GM21786 (cell line): ENCODE measurements at regions not wholly inside any gene's neighbourhood (a gene's known extent, or its start where the extent isn't known, plus 50 kb on each side); places are given as distances from the start of the nearest gene placed in this dataset.

ENCODE experiments used
- ATAC-seq: cut with Tn5 transposase; IDR thresholded peaks from one replicate; pipeline ENCODE4 v1.9.1; 2021; ENCODE audit not compliant: unreplicated experiment

DNA sequence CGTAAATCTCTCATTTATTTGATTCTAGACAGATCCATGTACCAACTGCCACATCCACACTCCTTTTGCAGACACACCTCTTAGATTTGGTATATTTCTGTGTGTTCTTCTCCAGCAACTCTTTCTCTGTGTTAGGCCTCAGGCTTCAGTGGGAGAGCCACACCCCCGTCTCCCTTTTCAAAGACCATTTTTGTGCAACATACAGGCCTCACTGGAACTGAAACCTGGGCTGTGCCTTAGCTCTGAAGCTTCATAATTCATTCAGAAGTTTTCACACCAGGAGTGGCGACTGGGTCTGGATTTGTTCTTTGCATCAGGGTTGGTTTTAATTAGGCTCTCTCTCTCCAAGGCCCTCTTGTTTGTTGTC is 170.2 kb downstream of the THBS2 start:
- no peak for ATAC-seq

DNA sequence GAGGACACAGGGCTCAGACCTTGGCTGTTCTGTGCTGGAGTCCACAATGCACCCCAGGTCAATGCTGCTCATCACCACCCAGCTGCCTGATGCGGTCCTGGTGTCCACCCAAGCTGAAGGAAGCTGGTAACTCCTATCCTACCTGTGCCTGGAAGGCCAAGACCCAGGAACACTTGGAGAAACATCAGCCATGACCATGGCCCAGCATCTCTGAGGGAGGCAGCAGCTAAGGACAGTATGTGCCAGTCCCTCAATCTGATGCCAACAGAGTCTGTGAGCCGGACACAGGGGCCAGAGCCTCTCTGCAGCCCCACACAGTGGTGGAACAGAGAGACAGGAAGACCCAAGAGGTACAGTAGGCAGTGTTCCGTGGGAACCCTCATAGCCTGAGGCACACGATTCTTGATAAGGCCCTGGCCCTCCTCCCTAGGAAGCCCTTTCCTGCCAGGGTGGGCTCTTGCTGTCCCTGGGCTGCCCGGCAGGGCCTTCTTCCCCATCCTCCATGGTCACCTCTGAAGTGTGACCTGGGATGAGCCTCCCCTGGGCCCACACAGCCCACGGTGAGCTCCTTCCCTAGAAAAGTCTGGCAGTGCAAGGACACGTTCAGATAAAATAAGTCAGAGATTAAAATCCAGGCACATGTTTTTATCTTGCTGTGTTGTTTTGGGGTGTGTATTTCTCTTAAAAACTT is 170.7 kb downstream of the THBS2 start:
- ATAC-seq, result no peak

DNA sequence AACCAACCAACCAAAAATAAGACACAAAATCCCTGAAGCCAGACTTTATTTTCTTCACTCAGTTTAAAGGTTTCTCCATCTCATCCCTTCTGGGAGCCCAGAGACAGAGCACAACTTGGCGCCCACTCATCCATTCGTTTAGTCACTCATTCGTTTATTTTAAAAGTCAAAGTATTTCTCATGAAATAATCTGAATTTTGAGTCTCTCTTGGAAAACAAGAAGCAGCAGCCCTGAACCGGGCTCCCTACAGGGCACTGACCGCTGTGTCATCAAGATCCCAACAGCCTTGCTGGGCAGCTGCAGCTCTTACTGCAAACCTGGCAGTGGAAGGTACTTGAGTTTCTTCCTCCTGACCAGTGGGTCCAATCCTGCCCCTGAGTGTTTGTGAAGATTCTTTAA is 171.6 kb downstream of the THBS2 start:
- ATAC-seq, result no peak

DNA sequence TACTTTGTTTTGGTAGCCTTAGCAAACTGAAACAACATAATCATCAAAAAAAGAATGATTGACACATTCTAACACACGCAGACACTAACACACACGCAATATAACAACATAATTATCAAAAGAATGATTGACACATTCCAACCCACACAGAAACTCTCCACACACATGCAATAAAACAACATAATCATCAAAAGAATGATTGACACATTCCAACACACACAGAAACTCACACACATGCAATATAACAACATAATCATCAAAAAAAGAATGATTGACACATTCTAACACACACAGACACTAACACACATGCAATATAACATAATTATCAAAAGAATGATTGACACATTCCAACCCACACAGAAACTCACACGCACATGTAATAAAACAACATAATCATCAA is 172.4 kb downstream of the THBS2 start:
- no peak for ATAC-seq

DNA sequence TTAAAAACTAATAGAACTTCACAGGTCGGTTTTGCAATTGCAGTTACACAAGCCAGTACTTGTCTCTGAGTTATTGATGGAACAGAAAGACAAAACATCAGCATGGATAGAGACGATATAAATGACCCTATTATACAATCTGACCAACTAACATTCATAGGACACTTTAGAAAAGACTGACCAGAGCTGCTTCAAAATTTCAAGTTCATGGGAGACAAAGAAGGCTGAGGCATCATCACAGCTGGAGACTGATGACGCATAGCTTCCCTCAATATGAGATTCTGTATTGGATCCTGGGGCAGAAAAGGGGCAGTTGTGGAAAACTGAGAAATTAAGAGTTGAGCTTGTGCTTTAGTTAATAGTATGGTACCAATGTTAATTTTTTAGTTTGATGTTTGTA is 174.0 kb downstream of the THBS2 start:
- ATAC-seq, result no peak

DNA sequence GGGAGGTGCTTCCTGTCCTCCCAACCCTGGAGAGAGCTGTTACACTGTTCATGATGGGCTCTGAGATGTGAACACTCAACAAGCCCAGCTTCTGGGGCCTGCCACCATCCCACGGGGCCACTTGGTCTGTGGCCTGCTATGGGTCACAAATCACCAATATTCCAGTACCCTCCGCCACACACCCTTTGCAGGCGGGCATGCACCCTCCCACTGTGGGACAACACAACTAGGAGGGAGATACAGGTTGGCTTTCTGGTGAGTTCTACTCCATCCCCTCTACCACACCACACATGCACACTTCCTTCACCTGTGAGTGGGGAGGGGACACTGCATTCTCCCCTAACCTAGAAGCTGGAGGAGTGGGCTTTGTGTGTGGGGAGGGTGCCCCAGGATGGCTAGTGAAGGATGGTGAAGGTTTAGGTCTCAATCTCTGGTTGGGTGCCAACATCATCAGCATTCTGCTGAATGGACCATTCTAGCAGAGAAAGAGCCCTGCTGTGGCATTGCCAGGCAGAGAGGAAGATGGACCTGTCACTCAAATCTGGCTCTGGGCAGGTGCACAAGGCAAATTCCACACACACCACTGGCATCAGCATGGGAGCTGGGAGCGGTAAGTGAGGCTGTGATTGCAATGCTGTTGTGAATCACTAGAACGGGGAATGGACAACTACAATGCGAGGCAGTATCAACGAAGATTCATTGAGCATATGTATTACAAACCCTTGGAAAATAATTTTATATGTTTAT is 175.1 kb downstream of the THBS2 start:
- no peak for ATAC-seq

DNA sequence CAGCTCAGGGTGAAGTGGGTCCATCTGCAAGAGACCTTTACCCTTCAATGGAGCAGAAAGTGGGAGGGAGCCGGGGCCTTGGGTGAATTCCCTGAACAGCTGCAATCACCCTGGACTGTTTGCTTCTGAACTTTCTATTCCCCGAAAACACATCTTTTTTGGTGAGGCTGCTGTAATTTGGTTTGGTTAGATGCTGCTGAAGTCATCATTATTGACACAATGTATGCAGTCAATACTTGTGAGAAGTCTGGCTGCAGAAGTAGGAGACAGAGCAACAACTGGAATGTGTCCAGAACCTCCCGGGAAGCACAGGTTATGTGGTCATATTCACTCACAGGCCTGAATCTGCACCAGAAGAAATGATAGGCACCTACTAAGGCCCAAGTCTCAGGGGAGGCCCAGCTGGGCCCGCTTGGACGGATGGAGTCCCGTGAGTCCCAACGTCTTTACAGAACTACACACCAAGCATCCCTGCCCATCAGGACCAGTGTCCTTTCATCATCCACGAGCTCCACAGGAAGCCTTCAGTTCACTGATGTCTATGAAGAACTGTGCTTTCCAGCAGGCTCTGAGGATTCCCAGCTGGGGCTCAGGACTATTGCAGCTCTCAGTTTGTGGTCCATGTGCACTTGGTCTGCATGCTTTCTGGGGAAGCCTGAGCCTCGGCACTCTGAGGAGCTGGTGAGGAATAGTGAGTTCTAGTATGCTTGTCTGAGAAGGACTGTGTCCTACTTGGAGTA is 177.6 kb downstream of the THBS2 start:
- no peak for ATAC-seq

DNA sequence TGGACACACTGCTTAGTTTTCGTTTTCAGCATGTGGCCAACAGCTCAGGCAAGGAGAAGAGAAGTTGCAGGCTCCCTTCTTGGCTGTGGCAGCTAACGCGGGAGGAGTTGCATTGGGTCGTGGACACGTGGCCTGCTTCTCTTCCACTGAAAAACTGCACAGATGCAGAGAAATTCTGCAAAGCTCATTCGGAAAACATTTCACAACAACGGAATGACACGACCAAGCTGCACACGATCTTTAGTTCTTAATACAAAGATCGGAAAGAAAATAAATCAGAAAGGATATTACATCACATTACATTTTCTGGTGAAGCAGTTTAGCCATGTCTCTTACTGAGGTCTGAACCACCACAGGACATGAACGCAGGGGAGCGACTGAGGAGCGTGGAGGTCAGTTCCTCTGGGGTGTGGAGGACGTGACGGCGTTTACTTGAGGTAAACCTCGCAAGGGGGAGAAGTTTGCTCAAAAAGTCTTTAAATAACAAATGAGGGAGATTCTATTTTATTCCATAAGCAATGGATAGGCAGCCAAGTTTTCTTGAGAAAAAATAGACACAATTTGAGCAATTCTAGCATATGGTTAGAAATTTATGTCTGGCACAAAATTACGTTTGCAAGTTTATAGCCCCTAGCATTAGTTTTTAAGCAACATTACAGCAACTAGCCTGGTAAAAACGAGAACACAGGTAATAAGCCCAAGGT is 178.3 kb downstream of the THBS2 start:
- no peak for ATAC-seq

DNA sequence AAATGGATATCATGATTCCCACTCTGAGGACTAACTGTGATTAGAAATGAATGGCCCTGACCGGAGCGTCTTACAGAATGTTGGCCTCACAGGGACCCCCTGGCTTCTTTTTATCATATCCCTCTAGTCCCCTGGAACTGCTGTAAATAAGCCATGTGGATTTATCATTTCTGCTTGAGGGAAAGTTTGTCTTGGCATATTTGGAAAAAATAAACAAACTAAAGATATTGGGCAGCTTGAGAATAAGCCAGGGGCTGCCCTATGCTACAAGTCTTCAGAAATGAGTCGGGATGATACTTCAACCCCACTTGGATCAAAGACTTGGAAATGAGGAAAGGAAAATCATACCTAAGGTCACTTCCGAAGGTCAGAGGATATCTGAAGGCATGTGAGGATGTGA is 179.1 kb downstream of the THBS2 start:
- ATAC-seq, result no peak

DNA sequence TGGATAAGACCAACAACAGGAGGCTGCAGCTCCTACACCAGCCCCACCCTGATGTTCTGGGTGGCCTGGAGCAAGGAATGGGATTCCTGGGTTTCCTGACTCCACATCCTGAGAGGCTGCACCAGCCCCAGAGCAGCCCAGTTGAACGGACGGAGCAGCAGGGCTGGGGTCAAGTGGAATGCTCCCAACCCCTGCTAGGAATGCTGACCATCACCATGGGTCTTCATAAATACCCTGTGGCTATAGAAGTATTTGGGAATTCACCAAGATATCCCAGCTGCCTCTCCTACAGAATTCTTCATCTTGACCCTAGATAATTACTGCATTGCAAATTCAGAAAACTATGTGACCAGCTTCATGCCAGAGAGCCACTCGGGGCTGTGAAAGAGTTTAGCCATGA is 180.3 kb downstream of the THBS2 start:
- ATAC-seq, result no peak

DNA sequence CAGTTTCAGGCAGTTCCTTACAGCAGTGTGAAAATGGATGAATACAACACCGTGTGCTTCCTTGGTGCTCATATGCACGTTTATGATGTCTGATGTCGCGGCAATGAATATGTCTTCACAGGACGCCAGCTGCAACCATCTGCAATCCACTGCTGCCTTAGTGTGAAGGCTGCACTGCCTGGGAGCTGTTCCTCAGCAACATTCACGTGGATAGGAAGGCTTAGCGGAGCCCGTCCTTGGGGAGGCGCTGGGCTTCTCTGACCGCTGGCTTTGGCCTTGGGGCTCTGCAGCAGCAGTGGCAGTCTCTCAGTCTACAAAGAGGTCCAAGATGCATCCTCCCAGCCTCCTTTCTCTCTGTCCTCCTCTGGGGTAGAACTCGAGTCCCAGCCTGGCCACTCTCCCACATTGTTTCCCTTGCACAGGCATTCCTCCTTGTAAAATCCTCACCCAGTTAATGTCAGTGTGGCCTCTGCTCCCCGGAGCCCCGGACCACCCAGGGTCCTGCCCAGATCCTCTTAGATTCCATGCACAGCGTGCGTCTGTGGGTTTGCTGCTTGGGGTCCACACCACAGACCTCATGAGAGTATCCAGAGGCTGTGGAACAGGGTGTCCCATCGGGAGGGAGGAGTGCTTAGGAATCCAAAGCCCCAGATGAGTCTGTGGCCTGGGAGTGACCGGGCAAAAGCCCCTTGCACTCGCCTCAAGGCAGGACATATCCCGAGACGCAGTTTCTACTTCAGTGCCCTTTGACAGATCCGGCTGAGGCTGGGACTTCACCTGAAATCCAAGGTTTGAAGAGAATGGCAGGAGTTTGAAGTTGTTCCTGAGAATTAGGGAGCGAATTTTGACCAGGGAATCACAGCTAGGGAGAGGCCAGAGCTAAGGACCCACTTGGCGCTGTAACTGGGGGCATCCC is 181.3 kb downstream of the THBS2 start:
- no peak for ATAC-seq

DNA sequence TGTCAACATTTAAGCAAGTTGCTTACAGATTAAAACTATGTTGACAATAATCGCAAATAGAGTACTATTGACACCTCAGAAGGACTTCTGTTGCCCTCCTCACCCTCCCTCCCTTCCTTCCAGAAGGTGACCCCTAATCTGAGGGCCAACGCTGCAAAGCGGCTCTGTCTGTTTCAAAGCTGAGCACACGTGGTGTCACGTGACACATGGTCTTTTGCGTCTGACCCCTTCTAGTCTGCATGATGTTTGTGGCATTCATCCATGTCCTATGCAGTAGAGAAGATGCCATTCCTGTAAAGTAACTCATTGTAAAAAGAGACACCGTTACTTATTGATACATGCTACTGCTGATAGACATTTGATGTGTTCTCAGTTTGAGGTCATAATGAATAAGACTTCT is 182.3 kb downstream of the THBS2 start:
- no peak for ATAC-seq

DNA sequence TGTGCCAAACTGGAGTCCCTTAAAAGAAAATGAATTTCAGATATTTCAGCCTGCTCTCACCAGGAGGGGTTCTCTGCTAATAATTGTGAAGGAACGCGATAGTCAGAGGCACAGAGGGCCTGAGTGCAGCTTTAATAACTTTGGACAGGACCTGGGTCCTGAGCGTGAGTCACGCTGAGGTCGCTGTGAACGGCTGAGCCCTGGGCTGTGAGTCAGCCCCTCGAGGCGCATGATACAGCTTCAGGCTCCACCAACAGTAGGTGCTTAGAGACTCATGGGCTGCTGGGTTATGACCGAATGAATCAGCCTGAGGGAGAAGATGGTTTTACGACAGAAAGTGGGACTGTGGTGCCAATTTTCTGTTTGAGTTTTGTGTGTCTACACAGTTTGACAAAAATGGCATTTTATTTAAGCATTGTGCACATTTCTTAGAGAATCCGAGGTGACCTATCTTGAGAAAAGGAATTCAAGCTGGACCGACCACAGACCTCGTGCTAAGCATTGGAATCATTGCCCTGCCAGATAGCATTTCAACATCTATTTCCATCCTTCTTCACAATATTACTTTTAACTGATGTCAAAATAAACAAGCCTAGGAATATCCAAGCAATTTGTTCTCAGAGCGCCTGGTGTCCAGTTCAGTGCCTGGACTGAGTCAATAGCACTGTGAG is 183.0 kb downstream of the THBS2 start:
- no peak for ATAC-seq

DNA sequence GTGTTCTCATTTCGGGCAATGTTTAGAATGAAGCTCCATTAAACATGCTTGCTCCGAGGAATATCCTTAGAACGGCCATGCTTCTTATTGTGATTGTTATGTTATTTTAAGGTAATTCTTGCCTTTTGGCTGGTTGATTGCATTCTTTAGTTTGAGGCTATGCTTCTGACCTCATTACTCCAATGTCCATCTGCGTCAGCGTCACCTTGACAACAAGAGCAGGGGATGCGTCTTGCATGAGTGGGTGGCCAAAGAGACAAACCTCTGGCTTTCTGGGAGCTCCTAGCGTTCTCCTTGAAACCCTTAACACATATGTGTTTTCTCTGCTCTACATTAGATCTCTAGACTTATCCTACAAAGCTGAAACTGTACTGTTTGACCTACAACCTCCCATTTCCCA is 184.3 kb downstream of the THBS2 start:
- no peak for ATAC-seq

DNA sequence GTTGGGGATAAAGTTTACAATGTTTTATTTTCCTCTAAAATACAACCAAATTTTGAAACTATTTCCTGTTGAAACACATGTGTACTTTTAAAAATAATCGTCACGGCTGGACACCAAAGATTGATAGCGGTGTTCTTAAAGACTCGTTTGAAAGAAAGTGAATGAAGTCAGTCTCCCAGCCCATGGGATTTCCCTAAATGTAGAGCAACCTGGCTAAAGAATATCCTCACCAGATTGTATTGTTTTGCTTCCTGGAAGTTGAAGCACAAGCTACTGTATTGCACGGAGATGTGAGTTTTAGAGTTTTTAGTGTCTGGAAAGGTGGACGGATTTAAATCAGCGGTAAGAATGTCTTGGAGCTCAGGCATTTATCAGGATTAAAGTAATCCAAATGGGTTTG is 189.5 kb downstream of the THBS2 start:
- no peak for ATAC-seq

DNA sequence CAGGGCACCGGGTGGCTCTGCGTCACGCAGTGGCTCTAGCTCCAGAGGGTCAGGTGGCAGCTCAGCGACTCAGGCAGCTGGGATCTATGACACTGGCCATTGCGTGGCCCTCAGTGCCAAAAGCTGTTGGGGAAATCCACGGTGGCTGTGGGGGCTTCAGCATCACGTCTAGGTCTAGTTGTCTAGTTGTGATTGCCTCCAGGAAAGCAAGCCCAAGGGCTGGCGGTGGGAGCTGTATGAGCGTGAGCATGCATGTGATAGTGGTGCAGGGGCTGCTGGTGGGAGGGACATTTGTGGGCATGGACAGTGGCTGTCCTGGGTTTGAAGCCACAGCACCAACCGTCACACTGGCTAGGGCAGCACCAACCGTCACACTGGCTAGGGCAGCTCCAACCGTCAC is 191.4 kb downstream of the THBS2 start:
- ATAC-seq, result no peak

DNA sequence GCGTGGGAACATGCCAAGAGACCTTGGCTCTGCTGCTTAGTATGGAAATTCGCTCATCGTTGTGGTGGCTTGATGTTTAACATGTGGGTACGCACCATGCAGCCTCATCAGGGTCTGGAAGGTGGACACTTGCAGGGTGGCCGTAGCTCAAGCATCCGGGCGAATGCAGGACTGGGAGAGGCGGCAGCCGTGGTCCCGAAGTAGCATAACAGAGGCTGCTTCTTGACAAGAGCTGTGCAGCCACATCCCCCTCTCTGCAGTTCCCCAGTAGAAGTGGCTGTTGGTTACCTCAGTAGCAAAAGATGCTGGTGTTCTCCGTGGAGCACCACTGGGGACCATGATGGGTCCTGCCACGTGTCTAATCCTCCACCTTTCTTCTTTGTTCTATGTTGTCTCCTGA is 195.0 kb downstream of the THBS2 start:
- no peak for ATAC-seq

DNA sequence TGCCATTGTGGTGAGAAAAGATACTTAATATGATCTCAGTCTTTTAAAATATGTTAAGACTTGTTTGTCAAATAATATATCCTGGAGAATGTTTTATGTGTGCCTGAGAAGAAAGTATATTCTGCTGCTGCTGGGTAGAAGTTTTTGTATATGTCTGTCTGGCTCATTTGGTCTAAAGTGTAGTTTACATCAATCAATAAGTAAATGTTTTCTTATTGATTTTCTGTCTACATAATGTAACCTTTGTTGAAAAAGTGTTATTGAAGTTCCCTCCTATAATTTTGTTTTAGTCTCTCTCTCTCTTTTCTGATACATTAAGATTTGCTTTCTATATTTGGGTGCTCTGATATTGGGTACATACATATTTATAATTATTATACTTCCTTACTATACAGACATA is 201.2 kb downstream of the THBS2 start:
- no peak for ATAC-seq

DNA sequence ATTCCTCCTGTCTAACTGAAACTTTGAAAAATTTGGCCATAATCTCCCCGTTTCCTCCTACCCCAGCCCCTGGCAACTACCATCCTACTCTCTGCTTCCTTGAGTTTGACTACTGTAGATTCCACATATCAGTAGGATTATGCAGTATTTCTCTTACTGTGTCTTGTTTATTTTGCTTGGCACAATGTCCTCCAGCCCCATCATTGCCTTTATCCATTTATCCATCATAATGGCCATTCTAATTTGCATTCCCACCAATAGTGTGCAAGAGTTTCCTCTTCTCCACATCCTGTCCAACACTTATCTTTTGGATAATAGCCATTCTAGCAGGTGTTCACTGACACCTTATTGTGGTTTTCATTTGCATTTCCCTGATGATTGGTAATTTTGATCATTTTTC is 202.3 kb downstream of the THBS2 start:
- no peak for ATAC-seq

DNA sequence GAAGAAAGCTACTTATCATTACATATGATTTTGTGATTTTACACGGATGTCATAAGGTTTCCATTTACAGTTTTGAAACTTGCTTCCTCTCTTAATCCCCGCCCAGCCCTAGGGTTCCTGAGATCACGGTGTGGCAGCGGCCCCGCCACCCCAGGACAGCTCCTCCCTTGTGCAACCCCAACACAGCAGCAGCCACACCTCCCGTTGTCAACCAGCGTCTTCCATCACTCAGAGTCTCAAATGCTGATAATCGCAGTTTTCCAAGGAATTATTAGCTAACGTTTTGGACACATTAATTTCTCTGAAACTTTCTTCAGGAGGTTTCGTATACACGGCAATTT is 204.8 kb downstream of the THBS2 start:
- ATAC-seq, result no peak
